DOHH2 (cell line): ENCODE measurements at regions not wholly inside any gene's neighbourhood (a gene's known extent, or its start where the extent isn't known, plus 50 kb on each side); places are given as distances from the start of the nearest gene placed in this dataset.

ENCODE experiments used
- H3F3A ChIP-seq: fragments of 200-600 bp; sonication (generic), shearing (Covaris generic); 2 replicates; pipeline ENCODE4 v1.6.0; 2016; ENCODE audit warnings: antibody characterized with exemption, mild to moderate bottlenecking; ENCODE audit not compliant: control insufficient read depth, insufficient read depth
- H3K27ac ChIP-seq: fragments of 200-600 bp; sonication (generic); 2 replicates; pipeline ENCODE4 v1.5.1; 2014; ENCODE audit warnings: low read depth, mild to moderate bottlenecking, low read length, moderate library complexity
- H3K27me3 ChIP-seq: fragments of 200-600 bp; sonication (generic); 2 replicates; pipeline ENCODE4 v1.6.1; 2014; ENCODE audit warnings: mild to moderate bottlenecking, low read length, mixed read lengths; ENCODE audit not compliant: control insufficient read depth
- H3K36me3 ChIP-seq: fragments of 200-600 bp; sonication (generic); 2 replicates; pipeline ENCODE4 v1.6.1; 2014; ENCODE audit warnings: mild to moderate bottlenecking, low read length, moderate library complexity, mixed read lengths; ENCODE audit not compliant: control insufficient read depth
- H3K4me1 ChIP-seq: fragments of 200-600 bp; sonication (generic); 2 replicates; pipeline ENCODE4 v1.6.1; 2014; ENCODE audit warnings: mild to moderate bottlenecking, low read length, mixed read lengths; ENCODE audit not compliant: control insufficient read depth
- H3K4me2 ChIP-seq: fragments of 200-600 bp; sonication (generic); 2 replicates; pipeline ENCODE4 v1.6.0; 2014; ENCODE audit warnings: mild to moderate bottlenecking, low read length, moderate library complexity
- H3K4me3 ChIP-seq: fragments of 200-600 bp; sonication (generic); 2 replicates; pipeline ENCODE4 v1.5.1; 2014; ENCODE audit warnings: mild to moderate bottlenecking, low read length, mixed read lengths
- H3K79me2 ChIP-seq: fragments of 200-600 bp; sonication (generic); 2 replicates; pipeline ENCODE4 v1.6.1; 2014; ENCODE audit warnings: mild to moderate bottlenecking, low read length, mixed read lengths; ENCODE audit not compliant: control insufficient read depth
- H3K9me2 ChIP-seq: fragments of 200-600 bp; sonication (generic); replicated peaks from 2 replicates; pipeline ENCODE4 v1.6.1; 2014; ENCODE audit warnings: mild to moderate bottlenecking, low read length, mixed read lengths; ENCODE audit not compliant: control insufficient read depth
- H3K9me3 ChIP-seq: fragments of 200-600 bp; sonication (generic); 2 replicates; pipeline ENCODE4 v1.6.1; 2014; ENCODE audit warnings: antibody characterized with exemption, low read length, mixed read lengths; ENCODE audit not compliant: control insufficient read depth, insufficient read depth
- H4K20me1 ChIP-seq: fragments of 200-600 bp; sonication (generic); 2 replicates; pipeline ENCODE4 v1.6.0; 2014; ENCODE audit warnings: low read depth, mild to moderate bottlenecking, antibody characterized with exemption, low read length, moderate library complexity; ENCODE audit not compliant: control insufficient read depth, insufficient read depth
- CTCF ChIP-seq: fragments of 200-600 bp; sonication (generic); IDR thresholded peaks from one replicate; pipeline ENCODE4 v1.5.1; 2014; ENCODE audit warnings: antibody characterized with exemption, mild to moderate bottlenecking, low read depth, low read length; ENCODE audit not compliant: poor library complexity, severe bottlenecking
- EZH2phosphoT487 ChIP-seq: fragments of 200-600 bp; sonication (generic); IDR thresholded peaks from 2 replicates; pipeline ENCODE4 v1.6.1; 2017; ENCODE audit warnings: borderline replicate concordance, mild to moderate bottlenecking, antibody characterized with exemption, low read length, moderate library complexity, mixed read lengths

DNA sequence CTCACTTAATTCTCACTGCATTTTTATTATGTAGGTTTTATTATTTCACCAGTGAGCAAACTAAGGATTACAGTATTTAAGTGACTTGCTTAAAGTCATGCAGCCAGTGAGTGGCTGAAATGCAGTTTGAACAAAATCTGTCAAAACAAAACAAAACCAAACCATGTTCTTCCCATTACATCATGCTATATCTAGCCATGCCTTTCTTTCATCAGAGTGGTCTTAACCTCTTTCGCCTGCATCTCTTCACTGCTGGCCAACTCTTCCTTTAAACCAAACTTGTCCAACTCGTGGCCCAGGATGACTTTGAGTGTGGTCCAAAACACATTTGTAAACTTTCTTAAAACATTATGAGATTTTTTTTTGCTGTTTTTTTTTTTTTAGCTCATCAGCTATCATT lies 223.2 kb downstream of the PCDH7 start:
- Histone ChIP-seq H3K9me2 (no peaks in the 10 kb centered on the region; the same call in 1 of the 2 replicates), H3K9me3 (no peaks in the 10 kb centered on the region), H3K4me3 (no peak overlapping the region), H4K20me1 (no peaks in the 10 kb centered on the region), H3K27ac (no peak overlapping the region), H3K27me3 (no peaks in the 10 kb centered on the region), H3K79me2 (no peaks in the 10 kb centered on the region), H3K4me2 (no peak overlapping the region), H3F3A (no peaks in the 10 kb centered on the region), H3K4me1 (no peaks in the 10 kb centered on the region), H3K36me3 (no peaks in the 10 kb centered on the region)
- no peak for TF ChIP-seq EZH2phosphoT487
- TF ChIP-seq CTCF, result no peak

DNA sequence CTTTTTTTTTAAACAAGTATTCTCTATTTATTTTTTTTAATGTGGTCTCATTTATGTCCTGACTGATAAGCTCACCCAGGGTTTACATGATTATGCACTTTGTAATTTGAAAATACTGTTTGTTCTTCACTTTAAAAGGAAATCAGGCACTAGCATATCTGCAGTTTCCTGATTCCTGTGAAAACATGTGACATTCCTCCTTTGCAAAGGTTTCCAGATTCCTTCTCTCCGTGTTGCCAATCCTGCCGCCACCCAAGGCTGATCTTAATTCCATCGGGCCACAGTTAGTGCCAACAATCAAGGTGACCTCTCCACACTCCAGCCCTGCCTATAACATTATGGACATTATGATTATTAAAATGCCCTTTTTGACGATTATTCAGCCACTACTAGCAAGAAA lies 225.4 kb downstream of the PCDH7 start:
- Histone ChIP-seq H3K36me3 (no peaks in the 10 kb centered on the region), H3K27ac (no peak overlapping the region), H3K27me3 (no peaks in the 10 kb centered on the region), H3K79me2 (no peaks in the 10 kb centered on the region), H3K9me2 (no peaks in the 10 kb centered on the region), H4K20me1 (no peaks in the 10 kb centered on the region), H3K4me2 (no peak overlapping the region), H3K9me3 (no peaks in the 10 kb centered on the region), H3K4me3 (no peak overlapping the region), H3F3A (no peaks in the 10 kb centered on the region), H3K4me1 (no peaks in the 10 kb centered on the region)
- TF ChIP-seq CTCF (no peak), EZH2phosphoT487 (no peak)

GRCh38 chr4:30946288-30946687 lies 226.1 kb downstream of the PCDH7 start:
- H3F3A ChIP-seq, result no peaks in the 10 kb centered on the region
- H3K4me1 ChIP-seq, result peaks cover under 1% of the 10 kb centered on the region; the same call in 1 of the 2 replicates
- H3K79me2 ChIP-seq, result no peaks in the 10 kb centered on the region
- H3K9me2 ChIP-seq, result no peaks in the 10 kb centered on the region
- H3K27ac ChIP-seq, result no peak overlapping the region
- H3K36me3 ChIP-seq, result no peaks in the 10 kb centered on the region
- H3K4me3 ChIP-seq, result no peak overlapping the region
- H3K27me3 ChIP-seq, result no peaks in the 10 kb centered on the region
- H4K20me1 ChIP-seq, result no peaks in the 10 kb centered on the region
- no peak overlapping the region for H3K4me2 ChIP-seq
- H3K9me3 ChIP-seq, result no peaks in the 10 kb centered on the region
- TF ChIP-seq CTCF, result no peak
- TF ChIP-seq EZH2phosphoT487, result no peak

DNA sequence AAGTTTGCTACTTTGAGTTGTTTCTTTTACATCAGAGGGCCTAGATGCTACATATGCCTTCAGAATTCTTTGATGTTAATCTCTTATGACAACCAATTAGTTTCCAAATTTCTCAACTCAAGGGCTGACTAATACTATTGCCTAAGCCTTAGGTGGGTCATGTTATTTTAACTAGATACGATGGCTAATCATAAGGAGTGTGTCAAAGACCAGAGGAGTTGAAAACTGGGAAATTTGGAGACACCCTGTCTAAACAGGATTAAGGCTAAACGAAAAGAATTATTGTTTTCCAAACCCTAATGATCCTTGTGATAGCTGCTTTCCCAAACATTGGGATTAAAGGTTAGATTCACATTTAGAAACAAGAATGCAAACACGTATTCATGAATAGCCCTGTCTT lies 228.5 kb downstream of the PCDH7 start:
- TF ChIP-seq CTCF (no peak), EZH2phosphoT487 (no peak)
- Histone ChIP-seq H3K4me2 (no peak overlapping the region), H3K4me1 (peaks cover 5% of the 10 kb centered on the region; the same call in 1 of the 2 replicates)

More for the DNA sequence above, 228.5 kb downstream of the PCDH7 start:
- no peaks in the 10 kb centered on the region for H3K9me2 ChIP-seq
- H3K36me3 ChIP-seq, result no peaks in the 10 kb centered on the region
- no peaks in the 10 kb centered on the region for H3F3A ChIP-seq
- no peak overlapping the region for H3K4me3 ChIP-seq
- H3K79me2 ChIP-seq, result no peaks in the 10 kb centered on the region
- H4K20me1 ChIP-seq, result no peaks in the 10 kb centered on the region
- no peaks in the 10 kb centered on the region for H3K9me3 ChIP-seq
- no peaks in the 10 kb centered on the region for H3K27me3 ChIP-seq
- H3K27ac ChIP-seq, result no peak overlapping the region
